ENCODE measurements at regions not wholly inside any gene's neighbourhood (a gene's known extent, or its start where the extent isn't known, plus 50 kb on each side); places are given as distances from the start of the nearest gene placed in this dataset.

GRCh38 chr10:10798102-10798863 is 219.4 kb upstream of the CELF2 start:
- TF ChIP-seq CTCF (conservative IDR thresholded peaks at IDR 0.05) (no peak), EZH2 (IDR thresholded peaks at IDR 0.05; ENCODE audit: low read depth) (no peak)
